MCF 10A (cell line): ENCODE measurements at regions not wholly inside any gene's neighbourhood (a gene's known extent, or its start where the extent isn't known, plus 50 kb on each side); places are given as distances from the start of the nearest gene placed in this dataset.

Source experiments
- BruUV-seq: library from RNA; stranded (reverse); fragments of 400-500 nt; replicated peaks from 2 replicates; lab custom pipeline; 2021; lab: Mats Ljungman, UMichigan
- CTCF ChIA-PET: fragments of 300-600 bp; sonication (Branson Sonifier 250); formaldehyde crosslinking; extraction: SDS; loops from one replicate; lab custom pipeline; 2021; ENCODE audit warnings: antibody characterized with exemption, inconsistent platforms; lab: Yijun Ruan, JAX
- POLR2A ChIA-PET: fragments of 300-600, 350-650 bp; sonication (Branson Sonifier 250); formaldehyde crosslinking; extraction: SDS; loops from one replicate; lab custom pipeline; 2020; ENCODE audit warnings: antibody characterized with exemption, inconsistent platforms; lab: Yijun Ruan, JAX
- DNase-seq: peaks from one replicate; pipeline ENCODE4 v3.0.0-alpha.2; 2018; ENCODE audit not compliant: unreplicated experiment
- H3K27ac Mint-ChIP-seq: one replicate; pipeline ENCODE4 v1.8.0; 2022; ENCODE audit warnings: mild to moderate bottlenecking, low read depth, mixed read lengths; ENCODE audit not compliant: unreplicated experiment
- H3K27me3 Mint-ChIP-seq: one replicate; pipeline ENCODE4 v1.8.0; 2022; ENCODE audit warnings: mixed read lengths; ENCODE audit not compliant: insufficient read depth, unreplicated experiment
- H3K36me3 Mint-ChIP-seq: one replicate; pipeline ENCODE4 v1.8.0; 2022; ENCODE audit warnings: mild to moderate bottlenecking, moderate library complexity, mixed read lengths; ENCODE audit not compliant: insufficient read depth, unreplicated experiment
- H3K4me1 Mint-ChIP-seq: one replicate; pipeline ENCODE4 v1.8.0; 2022; ENCODE audit warnings: mixed read lengths; ENCODE audit not compliant: insufficient read depth, unreplicated experiment
- H3K4me3 Mint-ChIP-seq: one replicate; pipeline ENCODE4 v1.8.0; 2022; ENCODE audit warnings: mild to moderate bottlenecking, moderate library complexity, mixed read lengths; ENCODE audit not compliant: unreplicated experiment
- H3K9me3 Mint-ChIP-seq: one replicate; pipeline ENCODE4 v1.8.0; 2022; ENCODE audit warnings: mixed read lengths; ENCODE audit not compliant: unreplicated experiment
- CTCF ChIP-seq: fragments of 200-600 bp; IDR thresholded peaks from one replicate; pipeline ENCODE4 v1.8.0; 2022; ENCODE audit warnings: antibody characterized with exemption, mild to moderate bottlenecking; ENCODE audit not compliant: unreplicated experiment
- intact Hi-C: fragments of 100-400 bp; cut with micrococcal nuclease; formaldehyde crosslinking; loops from 2 replicates; pipeline ENCODE4 v1.14.1; 2022

- intact Hi-C loops, result no loop called here
- Mint-ChIP-seq H3K36me3 (no peaks in the 10 kb centered on the region), H3K4me3 (no peak overlapping the region), H3K4me1 (no peaks in the 10 kb centered on the region), H3K9me3 (no peaks in the 10 kb centered on the region), H3K27me3 (peaks cover 42% of the 10 kb centered on the region), H3K27ac (no peak overlapping the region)
- no TSS peak for BruUV-seq
- no peak for TF ChIP-seq CTCF
- ChIA-PET POLR2A (no interaction called here), CTCF (no interaction called here)
- DNase-seq, result no peak
Measured at GRCh38 chr10:23742807-23743206, 303.9 kb downstream of the OTUD1 start.

DNA sequence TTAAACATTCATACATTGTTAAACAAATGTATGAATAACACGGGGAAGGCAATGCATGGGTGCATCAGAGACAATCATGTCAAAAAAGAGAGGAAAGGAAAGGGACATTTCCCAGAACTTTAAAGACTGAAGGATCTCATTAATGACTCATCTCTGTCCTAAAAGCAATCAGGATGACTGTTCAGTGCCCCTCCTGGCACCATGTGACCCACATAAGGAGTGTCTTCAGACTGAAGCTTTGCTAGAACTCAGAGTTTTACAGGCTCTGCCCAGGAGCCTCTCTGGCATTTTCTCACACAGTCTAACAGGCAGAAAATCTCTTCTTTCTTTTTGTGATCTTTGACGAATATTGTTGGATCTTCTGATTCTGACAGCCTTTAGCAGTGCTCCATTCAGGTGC lies 315.3 kb downstream of the OTUD1 start:
- Mint-ChIP-seq H3K4me1 (no peaks in the 10 kb centered on the region), H3K36me3 (no peaks in the 10 kb centered on the region), H3K9me3 (no peaks in the 10 kb centered on the region), H3K27me3 (peaks cover 44% of the 10 kb centered on the region), H3K4me3 (no peak overlapping the region), H3K27ac (no peak overlapping the region)
- ChIA-PET POLR2A (no interaction called here), CTCF (interaction anchor here (1.0 kb wide), 1 partner anchor 150 kb away, joined by 4 read pairs; no protein-coding TSS in a partner anchor)
- intact Hi-C loops, result no loop called here
- TF ChIP-seq CTCF, result no peak
- BruUV-seq, result no TSS peak
- DNase-seq, result peak; percentile 12

GRCh38 chr10:23754941-23755340 lies 316.1 kb downstream of the OTUD1 start:
- H3K9me3 Mint-ChIP-seq, result no peaks in the 10 kb centered on the region
- no TSS peak for BruUV-seq
- ChIA-PET POLR2A (no interaction called here), CTCF (interaction anchor here (1.0 kb wide), 1 partner anchor 149 kb away, joined by 4 read pairs; no protein-coding TSS in a partner anchor)
- intact Hi-C loops, result no loop called here
- no peak overlapping the region for H3K4me3 Mint-ChIP-seq
- H3K4me1 Mint-ChIP-seq, result no peaks in the 10 kb centered on the region
- H3K27me3 Mint-ChIP-seq, result peaks cover 44% of the 10 kb centered on the region
- TF ChIP-seq CTCF, result no peak
- DNase-seq, result no peak
- H3K27ac Mint-ChIP-seq, result no peak overlapping the region
- H3K36me3 Mint-ChIP-seq, result no peaks in the 10 kb centered on the region

DNA sequence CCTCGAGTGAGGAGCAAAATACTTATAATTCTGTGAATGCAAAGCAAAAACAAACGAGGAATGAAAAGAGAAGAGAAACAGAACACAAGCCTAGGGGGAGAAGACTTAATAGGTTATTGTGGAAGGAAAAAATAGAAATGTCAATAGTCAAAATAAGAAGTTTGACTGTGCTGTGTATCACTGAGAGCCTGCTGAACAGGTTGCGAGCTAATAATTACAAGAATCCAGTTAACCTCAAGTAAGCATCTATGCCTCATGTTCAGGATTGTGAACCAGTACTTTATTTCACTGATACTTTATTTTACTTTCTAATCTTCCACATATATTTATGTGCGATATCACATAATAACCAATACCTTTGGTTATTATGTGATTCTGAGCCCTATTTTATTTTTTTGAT lies 316.7 kb downstream of the OTUD1 start:
- Mint-ChIP-seq H3K4me1 (no peaks in the 10 kb centered on the region), H3K27me3 (peaks cover 44% of the 10 kb centered on the region)

More for the DNA sequence above, 316.7 kb downstream of the OTUD1 start:
- no peaks in the 10 kb centered on the region for H3K36me3 Mint-ChIP-seq
- DNase-seq, result no peak
- POLR2A ChIA-PET, result no interaction called here
- CTCF ChIA-PET, result no interaction called here
- BruUV-seq, result no TSS peak
- intact Hi-C loops, result no loop called here
- H3K4me3 Mint-ChIP-seq, result no peak overlapping the region
- no peak overlapping the region for H3K27ac Mint-ChIP-seq
- H3K9me3 Mint-ChIP-seq, result no peaks in the 10 kb centered on the region
- no peak for TF ChIP-seq CTCF
